GM12864 (cell line): ENCODE measurements at regions not wholly inside any gene's neighbourhood (a gene's known extent, or its start where the extent isn't known, plus 50 kb on each side); places are given as distances from the start of the nearest gene placed in this dataset.
"Not testable (repeated sequence)": the region's sequence is repeated elsewhere in the genome, so short reads cannot be mapped to it uniquely, and the experiment has no call there.

Source experiments
- DNase-seq: peaks from one replicate; pipeline ENCODE4 v3.0.0-alpha.2; 2011; ENCODE audit warnings: low read depth
- H3K4me3 ChIP-seq: 2 replicates; pipeline ENCODE4 v1.5.1; 2011; ENCODE audit warnings: mild to moderate bottlenecking, low read depth, low read length, control low read depth
- CTCF ChIP-seq: IDR thresholded peaks from 2 replicates; pipeline ENCODE4 v1.5.1; 2011; ENCODE audit warnings: low read depth, mild to moderate bottlenecking, moderate library complexity, low read length, control low read depth, inconsistent platforms; ENCODE audit errors: missing control alignments

DNA sequence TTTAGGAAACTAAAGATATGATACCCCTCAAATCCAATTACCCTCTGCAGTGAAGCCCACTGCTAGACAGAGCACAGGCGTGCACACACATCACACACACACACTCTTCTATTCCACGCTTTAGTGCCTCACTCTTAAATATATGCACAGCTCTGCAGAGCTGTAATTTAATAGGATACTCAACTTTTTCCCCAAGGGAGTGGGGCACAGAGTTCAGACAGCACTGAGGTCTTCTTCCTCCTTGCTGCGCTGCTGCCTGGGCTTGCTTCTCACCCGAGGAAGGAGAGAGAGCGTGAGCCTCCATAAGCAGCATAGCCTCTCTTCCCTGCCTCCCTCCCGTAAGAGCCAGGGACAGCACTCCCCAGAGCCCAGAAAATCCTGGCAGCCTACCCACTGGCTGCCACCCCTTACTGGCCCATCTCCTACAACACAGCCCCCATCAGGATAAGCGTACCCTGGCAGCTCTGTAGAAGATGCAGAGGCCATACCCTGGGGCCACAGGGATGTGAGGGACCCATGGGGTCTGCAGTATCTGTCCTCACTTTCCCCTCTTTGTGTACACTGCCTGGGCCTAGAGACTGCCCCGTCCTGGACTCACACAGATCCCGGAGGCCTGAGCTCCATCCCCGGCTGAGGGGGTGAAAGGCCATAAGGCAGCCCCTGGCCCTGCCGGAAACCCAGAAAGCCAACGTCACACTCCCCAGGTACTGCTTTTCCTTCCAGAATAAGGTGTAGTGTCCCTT lies 102.1 kb downstream of the C5orf15 start:
- TF ChIP-seq CTCF, result no peak
- no peak for DNase-seq
- H3K4me3 ChIP-seq, result no peak overlapping the region

- no peak overlapping the region for H3K4me3 ChIP-seq
- DNase-seq, result no peak
- no peak for TF ChIP-seq CTCF
Measured at GRCh38 chr5:133865113-133865512, 103.3 kb downstream of the C5orf15 start.

DNA sequence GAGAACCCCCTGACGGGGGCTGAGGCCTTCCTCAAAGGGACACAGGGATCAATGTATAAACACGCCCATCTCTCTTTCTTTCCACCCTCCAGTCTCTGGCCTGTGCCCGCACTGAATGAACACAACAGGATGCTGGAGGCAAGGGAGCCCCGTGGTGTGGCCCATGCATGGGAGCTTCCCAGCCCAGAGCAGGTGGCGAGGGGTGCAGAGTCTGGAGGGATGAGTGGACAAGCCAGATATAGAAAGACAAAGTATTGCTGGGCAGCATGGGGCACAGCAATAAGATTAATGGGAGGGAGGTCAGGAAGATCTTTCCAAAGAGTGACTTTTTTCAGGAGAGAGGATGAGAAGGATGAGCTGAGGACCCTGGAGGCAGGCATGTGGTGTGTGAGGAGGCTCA lies 103.7 kb downstream of the C5orf15 start:
- DNase-seq, result no peak
- no peak for TF ChIP-seq CTCF
- no peak overlapping the region for H3K4me3 ChIP-seq

GRCh38 chr5:133863857-133864585 lies 104.4 kb downstream of the C5orf15 start:
- no peak for TF ChIP-seq CTCF
- no peak for DNase-seq
- no peak overlapping the region for H3K4me3 ChIP-seq

- no peak overlapping the region for H3K4me3 ChIP-seq
- no peak for TF ChIP-seq CTCF
- DNase-seq, result no peak
Measured at GRCh38 chr5:133861161-133861737, 107.2 kb downstream of the C5orf15 start.

DNA sequence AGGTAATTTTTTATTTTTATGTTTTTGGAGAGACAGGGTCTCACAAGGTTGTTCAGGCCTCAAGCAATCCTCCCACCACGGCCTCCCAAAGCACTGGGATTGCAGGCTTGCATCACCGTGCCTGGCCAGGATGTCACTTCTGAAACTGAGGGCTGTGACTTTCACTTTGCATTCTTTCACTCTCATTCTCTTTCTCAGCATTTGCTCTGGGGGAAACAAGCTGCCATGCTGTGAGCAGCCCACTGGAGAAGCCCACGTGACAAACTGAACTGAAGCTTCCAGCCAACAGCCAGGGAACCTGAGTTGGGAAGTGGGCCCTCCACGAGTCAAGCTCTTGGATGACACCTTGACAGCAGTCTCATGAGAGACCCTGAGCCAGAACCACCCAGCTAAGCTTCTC lies 109.4 kb downstream of the C5orf15 start:
- DNase-seq, result no peak
- no peak for TF ChIP-seq CTCF
- H3K4me3 ChIP-seq, result no peak overlapping the region

- not testable (repeated sequence) for H3K4me3 ChIP-seq, DNase-seq
Measured at GRCh38 chr5:133857595-133858313, 110.7 kb downstream of the C5orf15 start.
